ENCODE measurements at regions not wholly inside any gene's neighbourhood (a gene's known extent, or its start where the extent isn't known, plus 50 kb on each side); places are given as distances from the start of the nearest gene placed in this dataset.

DNA sequence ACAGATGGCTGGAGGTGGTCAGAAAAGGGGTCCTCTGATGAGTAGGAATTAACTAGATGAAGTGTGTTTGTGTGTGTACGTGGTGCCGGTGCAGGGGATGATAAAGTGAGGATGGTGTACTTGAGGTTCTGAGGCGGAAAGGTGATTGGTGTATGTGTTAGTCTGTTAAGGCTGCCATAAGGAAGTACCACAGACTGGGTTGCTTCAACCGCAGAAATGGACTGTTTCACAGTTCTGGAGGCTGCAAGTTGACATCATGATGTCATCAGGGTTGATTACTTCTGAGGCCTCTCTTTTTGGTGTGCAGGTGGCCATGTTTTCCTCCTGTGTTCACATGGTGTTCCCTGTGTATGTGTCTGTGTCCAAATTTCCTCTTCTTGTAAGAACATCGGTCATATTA lies 202.4 kb upstream of the RGMA start:
- intact Hi-C loops (cut with DNase I; ENCODE audit: low total_unique reads) (no loop called here), in situ Hi-C loops (cut with MboI; ENCODE audit: low sequenced_read_pairs in 4 of 4) (loop anchor here in 1 of 4 donors (25.0 kb wide), 1 partner anchor 821 kb away; no protein-coding TSS in a partner anchor)
- no peaks in the 10 kb centered on the region for H3K4me1 ChIP-seq
- ATAC-seq: no peak
- no peaks in the 10 kb centered on the region for H3K36me3 ChIP-seq
- DNase-seq: no peak
- no peaks in the 10 kb centered on the region for H3K9me3 ChIP-seq
- TF ChIP-seq, protein P1, sequence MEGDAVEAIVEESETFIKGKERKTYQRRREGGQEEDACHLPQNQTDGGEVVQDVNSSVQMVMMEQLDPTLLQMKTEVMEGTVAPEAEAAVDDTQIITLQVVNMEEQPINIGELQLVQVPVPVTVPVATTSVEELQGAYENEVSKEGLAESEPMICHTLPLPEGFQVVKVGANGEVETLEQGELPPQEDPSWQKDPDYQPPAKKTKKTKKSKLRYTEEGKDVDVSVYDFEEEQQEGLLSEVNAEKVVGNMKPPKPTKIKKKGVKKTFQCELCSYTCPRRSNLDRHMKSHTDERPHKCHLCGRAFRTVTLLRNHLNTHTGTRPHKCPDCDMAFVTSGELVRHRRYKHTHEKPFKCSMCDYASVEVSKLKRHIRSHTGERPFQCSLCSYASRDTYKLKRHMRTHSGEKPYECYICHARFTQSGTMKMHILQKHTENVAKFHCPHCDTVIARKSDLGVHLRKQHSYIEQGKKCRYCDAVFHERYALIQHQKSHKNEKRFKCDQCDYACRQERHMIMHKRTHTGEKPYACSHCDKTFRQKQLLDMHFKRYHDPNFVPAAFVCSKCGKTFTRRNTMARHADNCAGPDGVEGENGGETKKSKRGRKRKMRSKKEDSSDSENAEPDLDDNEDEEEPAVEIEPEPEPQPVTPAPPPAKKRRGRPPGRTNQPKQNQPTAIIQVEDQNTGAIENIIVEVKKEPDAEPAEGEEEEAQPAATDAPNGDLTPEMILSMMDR (IDR thresholded peaks at IDR 0.05 in 4 of 5, conservative IDR thresholded peaks at IDR 0.05 in 1 of 5): no peak
- no peak for TF ChIP-seq POLR2A (IDR thresholded peaks at IDR 0.05)
- H3K27ac ChIP-seq: no peak overlapping the region
- H3K27me3 ChIP-seq: no peaks in the 10 kb centered on the region
- no peak overlapping the region for H3K4me3 ChIP-seq

DNA sequence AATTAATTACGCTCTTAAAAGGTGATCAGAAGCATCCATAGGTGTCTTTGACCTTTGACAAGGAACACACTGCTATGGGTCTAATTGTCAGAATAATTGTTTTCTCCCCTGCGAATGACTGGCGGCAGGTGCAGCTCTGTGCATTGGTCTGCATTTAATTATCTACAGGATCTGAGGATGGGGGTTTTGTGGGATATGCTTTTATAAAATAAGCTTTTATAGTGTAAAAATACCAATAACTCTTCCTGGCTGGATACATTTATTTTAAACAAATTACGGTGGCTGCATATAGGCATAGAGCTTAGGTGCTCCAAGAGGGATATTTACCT lies 201.6 kb upstream of the RGMA start:
- in situ Hi-C loops (cut with MboI; ENCODE audit: low sequenced_read_pairs in 4 of 4) (loop anchor here in 1 of 4 donors (25.0 kb wide), 1 partner anchor 822 kb away; no protein-coding TSS in a partner anchor), intact Hi-C loops (cut with DNase I; ENCODE audit: low total_unique reads) (no loop called here)
- Histone ChIP-seq H3K4me1 (no peaks in the 10 kb centered on the region), H3K9me3 (no peaks in the 10 kb centered on the region), H3K27ac (no peak overlapping the region), H3K27me3 (no peaks in the 10 kb centered on the region), H3K36me3 (no peaks in the 10 kb centered on the region), H3K4me3 (no peak overlapping the region)
- TF ChIP-seq POLR2A (IDR thresholded peaks at IDR 0.05): no peak
- TF ChIP-seq, protein P1 (IDR thresholded peaks at IDR 0.05 in 4 of 5, conservative IDR thresholded peaks at IDR 0.05 in 1 of 5): no peak
- DNase-seq (no peak), ATAC-seq (no peak)

DNA sequence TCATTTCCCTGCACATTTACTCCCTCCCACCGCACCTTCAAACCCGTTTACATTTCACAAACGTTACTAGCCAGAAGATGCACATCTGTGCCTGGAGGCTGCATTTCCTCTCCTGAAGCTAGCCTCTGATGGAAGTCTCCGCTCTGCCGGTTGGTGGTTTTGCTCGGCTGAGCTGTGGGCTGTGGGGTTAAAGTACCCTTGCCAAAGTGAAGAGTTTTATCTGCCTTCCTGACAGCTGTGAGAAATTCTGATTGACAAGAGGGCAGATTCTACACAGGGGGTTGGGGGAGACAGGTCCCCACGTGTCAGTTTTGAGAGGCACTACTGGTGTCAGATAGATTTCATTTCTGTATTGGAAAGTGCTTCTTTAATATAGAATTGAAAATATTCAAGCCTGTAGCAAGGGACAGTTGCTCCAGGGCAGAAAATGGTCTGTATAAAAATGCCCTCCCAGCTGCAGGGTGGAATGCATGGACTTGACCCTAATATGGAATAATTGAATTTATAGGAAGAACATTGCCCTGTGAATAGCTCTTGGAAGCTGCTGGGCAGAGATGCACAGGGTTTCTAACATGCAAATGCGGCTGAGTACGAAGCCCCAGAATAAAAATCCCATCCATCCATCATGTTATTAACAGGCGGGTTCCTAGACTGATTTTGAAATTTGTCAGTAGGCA lies 201.1 kb upstream of the RGMA start:
- H3K27ac ChIP-seq: no peak overlapping the region
- DNase-seq (no peak), ATAC-seq (no peak)
- intact Hi-C loops (cut with DNase I; ENCODE audit: low total_unique reads) (no loop called here), in situ Hi-C loops (cut with MboI; ENCODE audit: low sequenced_read_pairs in 4 of 4) (loop anchor here in 1 of 4 donors (25.0 kb wide), 1 partner anchor 822 kb away; no protein-coding TSS in a partner anchor)
- no peak overlapping the region for H3K4me3 ChIP-seq
- no peaks in the 10 kb centered on the region for H3K36me3 ChIP-seq
- H3K4me1 ChIP-seq: no peaks in the 10 kb centered on the region
- TF ChIP-seq, protein P1 (IDR thresholded peaks at IDR 0.05 in 4 of 5, conservative IDR thresholded peaks at IDR 0.05 in 1 of 5): no peak
- no peak for TF ChIP-seq POLR2A (IDR thresholded peaks at IDR 0.05)
- H3K27me3 ChIP-seq: no peaks in the 10 kb centered on the region
- no peaks in the 10 kb centered on the region for H3K9me3 ChIP-seq

DNA sequence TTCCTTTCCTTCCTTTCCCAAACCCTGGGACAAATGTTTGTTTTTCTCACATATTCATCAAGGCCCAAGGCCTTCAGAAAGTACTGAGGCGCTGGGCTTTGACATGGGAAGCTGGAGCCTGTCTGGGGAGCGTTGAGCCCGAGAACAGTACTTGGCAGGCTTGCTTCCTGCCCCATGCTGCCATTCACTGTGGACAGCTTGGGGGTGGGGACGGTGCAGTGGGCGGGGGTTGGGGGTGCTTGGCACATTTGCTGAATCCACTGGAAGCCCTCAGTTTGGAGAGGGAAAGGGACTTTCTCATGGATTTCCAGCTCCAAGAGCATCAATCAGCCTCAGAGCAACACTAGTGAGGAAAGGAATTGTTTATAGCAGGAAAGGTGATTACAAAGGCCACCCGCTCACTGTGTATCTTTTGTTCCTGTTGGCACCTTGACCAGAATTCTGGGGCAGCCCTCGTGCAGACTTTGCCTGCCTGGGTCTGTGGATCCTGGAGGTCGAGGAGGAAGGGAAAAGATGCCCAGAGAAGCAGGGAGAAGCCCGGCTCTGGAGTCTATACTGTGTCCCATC lies 199.8 kb upstream of the RGMA start:
- intact Hi-C loops (cut with DNase I; ENCODE audit: low total_unique reads): no loop called here
- Histone ChIP-seq H3K36me3 (no peaks in the 10 kb centered on the region), H3K4me1 (no peaks in the 10 kb centered on the region), H3K27me3 (no peaks in the 10 kb centered on the region), H3K4me3 (no peak overlapping the region), H3K9me3 (no peaks in the 10 kb centered on the region), H3K27ac (no peak overlapping the region)
- DNase-seq (no peak), ATAC-seq (no peak)
- no peak for TF ChIP-seq POLR2A (IDR thresholded peaks at IDR 0.05)
- TF ChIP-seq, protein P1 (IDR thresholded peaks at IDR 0.05 in 4 of 5, conservative IDR thresholded peaks at IDR 0.05 in 1 of 5): no peak
- in situ Hi-C loops (cut with MboI; ENCODE audit: low sequenced_read_pairs in 4 of 4): loop anchor here in 1 of 4 donors (25.0 kb wide), 1 partner anchor 823 kb away; no protein-coding TSS in a partner anchor

Data from gastrocnemius medialis (tissue), 4 donors.